Esophagus squamous epithelium (tissue), 4 donors: ENCODE measurements at regions not wholly inside any gene's neighbourhood (a gene's known extent, or its start where the extent isn't known, plus 50 kb on each side); places are given as distances from the start of the nearest gene placed in this dataset.
"Not testable (repeated sequence)": the region's sequence is repeated elsewhere in the genome, so short reads cannot be mapped to it uniquely, and the experiment has no call there.

Source experiments
- POLR2A ChIP-seq, 4 donors: fragments of 450-650 bp; IDR thresholded peaks; one replicate each; pipeline ENCODE4 v1.6.1; 2017; ENCODE audit warnings: antibody characterized with exemption in 4 of 4, mild to moderate bottlenecking in 4 of 4, moderate library complexity in 3 of 4
- TF ChIP-seq, protein P1 (sequence below), 6 experiments: fragments of 450-650 bp in 4 of 6; fragments of 200-600 bp in 2 of 6; sonication (generic) in 2 of 6; IDR thresholded peaks; one replicate each; pipeline ENCODE4 v1.5.1; 2016 to 2019; ENCODE audit warnings: antibody characterized with exemption in 6 of 6, mild to moderate bottlenecking in 4 of 6, moderate library complexity in 4 of 6

DNA sequence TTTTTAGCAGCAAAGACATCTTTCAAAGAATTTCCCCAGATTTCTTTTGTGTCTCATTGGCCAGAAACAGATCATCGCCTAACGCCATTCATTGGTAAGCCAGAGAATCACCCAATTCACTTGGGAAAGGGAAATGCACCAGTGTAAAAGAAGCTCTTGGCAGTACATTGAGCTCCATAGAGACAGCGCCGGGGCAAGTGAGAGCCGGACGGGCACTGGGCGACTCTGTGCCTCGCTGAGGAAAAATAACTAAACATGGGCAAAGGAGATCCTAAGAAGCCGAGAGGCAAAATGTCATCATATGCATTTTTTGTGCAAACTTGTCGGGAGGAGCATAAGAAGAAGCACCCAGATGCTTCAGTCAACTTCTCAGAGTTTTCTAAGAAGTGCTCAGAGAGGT, 630.6 kb upstream of the ZNF385D start:
- TF ChIP-seq, protein P1, sequence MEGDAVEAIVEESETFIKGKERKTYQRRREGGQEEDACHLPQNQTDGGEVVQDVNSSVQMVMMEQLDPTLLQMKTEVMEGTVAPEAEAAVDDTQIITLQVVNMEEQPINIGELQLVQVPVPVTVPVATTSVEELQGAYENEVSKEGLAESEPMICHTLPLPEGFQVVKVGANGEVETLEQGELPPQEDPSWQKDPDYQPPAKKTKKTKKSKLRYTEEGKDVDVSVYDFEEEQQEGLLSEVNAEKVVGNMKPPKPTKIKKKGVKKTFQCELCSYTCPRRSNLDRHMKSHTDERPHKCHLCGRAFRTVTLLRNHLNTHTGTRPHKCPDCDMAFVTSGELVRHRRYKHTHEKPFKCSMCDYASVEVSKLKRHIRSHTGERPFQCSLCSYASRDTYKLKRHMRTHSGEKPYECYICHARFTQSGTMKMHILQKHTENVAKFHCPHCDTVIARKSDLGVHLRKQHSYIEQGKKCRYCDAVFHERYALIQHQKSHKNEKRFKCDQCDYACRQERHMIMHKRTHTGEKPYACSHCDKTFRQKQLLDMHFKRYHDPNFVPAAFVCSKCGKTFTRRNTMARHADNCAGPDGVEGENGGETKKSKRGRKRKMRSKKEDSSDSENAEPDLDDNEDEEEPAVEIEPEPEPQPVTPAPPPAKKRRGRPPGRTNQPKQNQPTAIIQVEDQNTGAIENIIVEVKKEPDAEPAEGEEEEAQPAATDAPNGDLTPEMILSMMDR (IDR thresholded peaks at IDR 0.05): not testable (repeated sequence)
- not testable (repeated sequence) for TF ChIP-seq POLR2A (IDR thresholded peaks at IDR 0.05)
